ENCODE measurements at regions not wholly inside any gene's neighbourhood (a gene's known extent, or its start where the extent isn't known, plus 50 kb on each side); places are given as distances from the start of the nearest gene placed in this dataset.

GRCh38 chr14:96980835-96981234 is 183.7 kb downstream of the VRK1 start:
- no peak overlapping the region for H3K27ac ChIP-seq
- TF ChIP-seq CTCF (conservative IDR thresholded peaks at IDR 0.05), result no peak

DNA sequence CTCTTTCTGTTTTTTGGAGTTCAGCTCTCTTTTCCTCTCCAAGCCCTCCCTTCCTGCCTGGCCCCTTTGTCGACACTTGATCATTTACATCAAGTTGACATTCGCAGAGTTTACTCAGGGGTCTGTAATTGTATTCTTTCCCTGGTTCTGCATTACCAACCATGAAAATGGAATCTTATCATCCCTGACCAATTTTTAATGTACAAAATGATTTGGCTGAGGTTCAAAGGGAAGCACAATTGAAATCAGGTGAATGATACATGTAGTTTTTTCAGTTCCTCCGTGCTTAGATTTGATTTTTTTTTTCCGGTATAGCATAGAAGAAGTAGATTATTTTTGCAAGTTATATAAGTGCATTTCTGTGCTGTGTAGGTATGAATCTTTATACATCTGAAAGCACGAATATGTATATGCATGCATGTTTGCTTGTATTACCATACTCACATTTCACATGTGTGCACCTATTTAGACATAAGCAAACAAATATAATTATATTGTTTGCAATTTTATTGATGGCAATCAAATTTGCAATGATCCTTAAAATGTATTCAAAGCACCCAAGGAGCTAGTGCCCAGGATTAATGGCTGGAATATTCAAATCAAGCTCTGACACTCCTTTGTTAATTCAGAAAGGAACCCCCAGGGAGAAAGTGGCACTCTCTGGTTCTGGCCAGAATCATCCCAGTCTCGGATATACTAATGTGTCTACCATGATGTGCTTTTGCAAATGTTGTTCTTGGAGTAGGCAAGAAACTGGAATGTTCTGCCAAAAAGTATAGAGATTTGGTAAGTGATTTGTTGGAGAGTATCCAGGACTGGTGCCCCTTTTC is 189.3 kb downstream of the VRK1 start:
- TF ChIP-seq CTCF (conservative IDR thresholded peaks at IDR 0.05), result no peak
- H3K27ac ChIP-seq, result no peak overlapping the region

DNA sequence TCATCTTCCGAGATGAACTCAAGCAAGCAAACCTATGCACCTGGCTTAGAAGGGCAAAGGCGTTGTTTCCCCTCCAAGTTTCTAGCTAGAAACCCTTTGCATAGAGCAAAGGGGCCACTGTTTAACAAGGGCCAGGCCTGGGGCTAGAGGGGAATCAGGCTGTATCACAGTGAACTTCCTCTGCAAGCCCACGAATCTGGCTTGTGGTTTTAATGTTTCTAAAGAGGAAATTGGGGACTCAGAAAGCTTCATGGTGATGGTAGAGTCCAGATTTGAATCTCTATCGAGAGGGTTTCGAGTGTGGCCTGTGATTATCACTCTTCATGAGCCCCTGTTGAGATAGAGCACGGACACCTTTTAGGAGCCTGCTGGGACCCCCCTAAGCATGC is 189.9 kb downstream of the VRK1 start:
- H3K27ac ChIP-seq, result no peak overlapping the region
- no peak for TF ChIP-seq CTCF (conservative IDR thresholded peaks at IDR 0.05)

DNA sequence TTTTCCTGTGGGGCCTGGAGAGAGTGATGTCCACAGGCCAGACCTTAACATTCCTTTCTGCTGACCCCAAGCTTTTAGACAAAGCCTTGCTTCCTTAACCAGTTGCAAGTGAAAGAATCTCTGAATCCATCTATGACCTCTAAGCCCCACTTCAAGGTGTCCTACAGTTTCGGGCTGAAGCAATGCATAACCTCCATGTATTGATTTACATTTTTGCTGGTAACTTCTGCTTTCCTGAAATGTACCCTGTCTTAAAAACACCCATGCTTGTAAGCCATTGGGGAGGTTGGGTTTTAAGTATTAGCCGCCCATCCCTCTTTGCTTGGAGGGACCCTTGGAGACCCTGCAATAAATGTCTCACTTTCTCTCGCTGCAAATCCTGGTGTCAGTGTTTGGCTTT is 190.6 kb downstream of the VRK1 start:
- no peak overlapping the region for H3K27ac ChIP-seq
- no peak for TF ChIP-seq CTCF (conservative IDR thresholded peaks at IDR 0.05)

- TF ChIP-seq CTCF (conservative IDR thresholded peaks at IDR 0.05), result no peak
- H3K27ac ChIP-seq, result no peak overlapping the region
These were observed 192.1 kb downstream of the VRK1 start for GRCh38 chr14:96989306-96989705.

DNA sequence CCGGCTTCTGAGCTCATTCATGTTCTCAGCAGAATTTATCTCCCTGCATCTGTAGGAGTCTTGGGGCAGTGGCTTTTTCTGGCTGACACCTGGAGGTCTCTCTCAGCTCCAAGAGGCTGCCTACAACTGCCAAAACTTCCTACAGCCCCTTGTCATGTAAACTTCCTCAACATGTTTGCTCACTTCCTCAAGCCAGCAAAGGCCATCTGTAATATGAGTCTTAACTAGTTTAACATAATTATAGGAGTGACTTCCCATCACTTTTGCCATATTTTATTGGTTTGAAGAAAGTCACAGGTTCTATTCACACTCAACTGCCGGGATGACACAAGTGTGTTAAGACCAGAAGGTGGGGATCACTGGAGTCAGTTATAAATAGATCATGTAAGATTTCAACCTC is 194.0 kb downstream of the VRK1 start:
- no peak for TF ChIP-seq CTCF (conservative IDR thresholded peaks at IDR 0.05)
- no peak overlapping the region for H3K27ac ChIP-seq

GRCh38 chr14:96994999-96995398 is 197.8 kb downstream of the VRK1 start:
- TF ChIP-seq CTCF (conservative IDR thresholded peaks at IDR 0.05), result no peak
- no peak overlapping the region for H3K27ac ChIP-seq
